ENCODE measurements at regions not wholly inside any gene's neighbourhood (a gene's known extent, or its start where the extent isn't known, plus 50 kb on each side); places are given as distances from the start of the nearest gene placed in this dataset.

DNA sequence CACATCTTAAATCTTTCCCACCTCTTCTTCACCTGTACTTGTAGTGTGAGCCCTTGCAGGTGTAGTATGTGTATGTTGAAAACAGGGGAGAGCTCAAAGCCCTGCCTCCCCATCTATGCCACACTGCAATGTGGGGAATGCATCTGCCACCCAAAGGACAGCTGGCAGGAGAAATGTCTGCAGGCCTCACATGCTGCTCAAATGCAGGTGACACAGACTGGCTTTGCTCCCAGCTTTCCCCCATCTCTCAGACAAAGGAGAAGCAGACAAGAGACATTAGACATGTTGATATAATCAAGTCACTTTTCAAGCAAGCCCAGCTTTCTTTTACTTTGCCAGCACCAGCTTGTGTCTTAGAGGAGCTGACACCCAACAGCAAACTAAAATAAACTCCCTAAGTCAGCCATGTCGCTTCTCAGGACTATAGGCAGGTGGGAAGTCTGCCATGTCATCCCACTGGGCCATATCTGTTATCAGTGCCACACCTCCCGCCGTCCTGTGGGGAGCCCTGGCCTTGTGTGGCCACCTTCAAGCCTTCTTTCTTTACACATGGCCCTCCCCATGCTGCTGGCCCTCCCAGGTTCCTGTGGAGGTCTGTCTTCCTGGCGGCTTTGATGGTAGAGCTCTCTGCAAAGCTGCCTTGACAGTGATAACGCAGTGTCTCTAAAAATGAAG is 102.1 kb downstream of the CXCL12 start:
- TF ChIP-seq TAF1 (IDR thresholded peaks at IDR 0.05; ENCODE audit: borderline replicate concordance, insufficient read depth, low read length) = no peak
- TF ChIP-seq, protein P1, sequence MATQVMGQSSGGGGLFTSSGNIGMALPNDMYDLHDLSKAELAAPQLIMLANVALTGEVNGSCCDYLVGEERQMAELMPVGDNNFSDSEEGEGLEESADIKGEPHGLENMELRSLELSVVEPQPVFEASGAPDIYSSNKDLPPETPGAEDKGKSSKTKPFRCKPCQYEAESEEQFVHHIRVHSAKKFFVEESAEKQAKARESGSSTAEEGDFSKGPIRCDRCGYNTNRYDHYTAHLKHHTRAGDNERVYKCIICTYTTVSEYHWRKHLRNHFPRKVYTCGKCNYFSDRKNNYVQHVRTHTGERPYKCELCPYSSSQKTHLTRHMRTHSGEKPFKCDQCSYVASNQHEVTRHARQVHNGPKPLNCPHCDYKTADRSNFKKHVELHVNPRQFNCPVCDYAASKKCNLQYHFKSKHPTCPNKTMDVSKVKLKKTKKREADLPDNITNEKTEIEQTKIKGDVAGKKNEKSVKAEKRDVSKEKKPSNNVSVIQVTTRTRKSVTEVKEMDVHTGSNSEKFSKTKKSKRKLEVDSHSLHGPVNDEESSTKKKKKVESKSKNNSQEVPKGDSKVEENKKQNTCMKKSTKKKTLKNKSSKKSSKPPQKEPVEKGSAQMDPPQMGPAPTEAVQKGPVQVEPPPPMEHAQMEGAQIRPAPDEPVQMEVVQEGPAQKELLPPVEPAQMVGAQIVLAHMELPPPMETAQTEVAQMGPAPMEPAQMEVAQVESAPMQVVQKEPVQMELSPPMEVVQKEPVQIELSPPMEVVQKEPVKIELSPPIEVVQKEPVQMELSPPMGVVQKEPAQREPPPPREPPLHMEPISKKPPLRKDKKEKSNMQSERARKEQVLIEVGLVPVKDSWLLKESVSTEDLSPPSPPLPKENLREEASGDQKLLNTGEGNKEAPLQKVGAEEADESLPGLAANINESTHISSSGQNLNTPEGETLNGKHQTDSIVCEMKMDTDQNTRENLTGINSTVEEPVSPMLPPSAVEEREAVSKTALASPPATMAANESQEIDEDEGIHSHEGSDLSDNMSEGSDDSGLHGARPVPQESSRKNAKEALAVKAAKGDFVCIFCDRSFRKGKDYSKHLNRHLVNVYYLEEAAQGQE (IDR thresholded peaks at IDR 0.05; ENCODE audit: insufficient read depth in 1 of 2, low read depth in 2 of 2, low read length in 2 of 2) = no peak

DNA sequence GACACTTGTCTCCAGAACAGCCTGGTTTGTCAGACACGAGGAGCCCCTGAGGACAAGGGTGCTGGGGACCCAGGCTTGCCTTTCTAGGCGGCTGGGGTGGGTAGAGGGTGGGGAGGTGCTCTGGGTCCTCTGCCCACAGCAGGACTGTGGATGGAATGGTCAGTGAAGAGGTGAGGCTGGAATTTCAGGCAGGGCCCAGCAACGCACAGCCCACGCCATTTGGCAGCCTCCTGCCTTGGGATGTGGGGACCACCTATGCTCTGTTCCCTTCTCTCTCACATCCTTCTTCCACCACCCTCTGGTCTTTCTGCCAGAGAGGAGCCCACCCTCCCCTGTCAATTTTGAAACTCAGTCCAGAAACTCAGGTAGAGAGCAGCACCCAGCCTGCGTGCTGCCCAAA is 103.2 kb downstream of the CXCL12 start:
- TF ChIP-seq TAF1 (IDR thresholded peaks at IDR 0.05; ENCODE audit: borderline replicate concordance, insufficient read depth, low read length) (no peak), FOXP2 (optimal IDR thresholded peaks at IDR 0.05; ENCODE audit: borderline replicate concordance, extremely low read depth, extremely low read length, insufficient read depth) (no peak), POLR2AphosphoS5 (IDR thresholded peaks at IDR 0.05; ENCODE audit: low read depth, low read length) (no peak), SIN3A (IDR thresholded peaks at IDR 0.05; ENCODE audit: borderline replicate concordance, insufficient read depth, low read length) (no peak)
- TF ChIP-seq, protein P1 (IDR thresholded peaks at IDR 0.05; ENCODE audit: insufficient read depth in 1 of 2, low read depth in 2 of 2, low read length in 2 of 2) = no peak

DNA sequence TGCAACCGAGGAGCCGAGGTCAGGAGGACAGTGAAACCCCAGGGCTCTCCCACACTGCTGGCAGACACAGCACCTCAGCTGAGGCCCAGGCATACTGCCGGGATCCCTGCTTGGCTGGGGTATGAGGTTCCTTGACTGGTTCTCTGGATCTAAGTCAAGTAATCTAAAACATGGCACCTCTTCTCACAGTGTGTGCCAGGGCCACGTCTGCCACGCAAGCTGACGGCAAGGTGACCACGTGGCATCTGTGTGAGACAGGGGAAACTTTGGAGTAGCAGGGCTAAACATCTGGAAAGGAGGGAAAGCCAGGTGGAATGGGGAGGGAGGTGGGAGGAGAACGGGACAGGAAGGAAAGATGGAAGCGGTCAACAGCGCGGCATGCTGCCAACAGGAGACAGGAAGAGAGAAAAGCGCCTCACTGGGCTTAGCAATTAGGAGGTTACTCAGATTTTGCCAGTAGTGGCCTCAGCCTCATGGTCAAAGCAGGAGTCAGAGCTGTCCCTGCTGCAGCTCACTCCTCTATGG is 103.7 kb downstream of the CXCL12 start:
- peak; percentile 80 for TF ChIP-seq FOXP2 (optimal IDR thresholded peaks at IDR 0.05; ENCODE audit: borderline replicate concordance, extremely low read depth, extremely low read length, insufficient read depth)
- TF ChIP-seq, protein P1 (IDR thresholded peaks at IDR 0.05; ENCODE audit: insufficient read depth in 1 of 2, low read depth in 2 of 2, low read length in 2 of 2) = peak; percentile 24 to 31; a peak in 1 of 4 replicates
- no peak for TF ChIP-seq SIN3A (IDR thresholded peaks at IDR 0.05; ENCODE audit: borderline replicate concordance, insufficient read depth, low read length)
- TF ChIP-seq TAF1 (IDR thresholded peaks at IDR 0.05; ENCODE audit: borderline replicate concordance, insufficient read depth, low read length) = no peak

DNA sequence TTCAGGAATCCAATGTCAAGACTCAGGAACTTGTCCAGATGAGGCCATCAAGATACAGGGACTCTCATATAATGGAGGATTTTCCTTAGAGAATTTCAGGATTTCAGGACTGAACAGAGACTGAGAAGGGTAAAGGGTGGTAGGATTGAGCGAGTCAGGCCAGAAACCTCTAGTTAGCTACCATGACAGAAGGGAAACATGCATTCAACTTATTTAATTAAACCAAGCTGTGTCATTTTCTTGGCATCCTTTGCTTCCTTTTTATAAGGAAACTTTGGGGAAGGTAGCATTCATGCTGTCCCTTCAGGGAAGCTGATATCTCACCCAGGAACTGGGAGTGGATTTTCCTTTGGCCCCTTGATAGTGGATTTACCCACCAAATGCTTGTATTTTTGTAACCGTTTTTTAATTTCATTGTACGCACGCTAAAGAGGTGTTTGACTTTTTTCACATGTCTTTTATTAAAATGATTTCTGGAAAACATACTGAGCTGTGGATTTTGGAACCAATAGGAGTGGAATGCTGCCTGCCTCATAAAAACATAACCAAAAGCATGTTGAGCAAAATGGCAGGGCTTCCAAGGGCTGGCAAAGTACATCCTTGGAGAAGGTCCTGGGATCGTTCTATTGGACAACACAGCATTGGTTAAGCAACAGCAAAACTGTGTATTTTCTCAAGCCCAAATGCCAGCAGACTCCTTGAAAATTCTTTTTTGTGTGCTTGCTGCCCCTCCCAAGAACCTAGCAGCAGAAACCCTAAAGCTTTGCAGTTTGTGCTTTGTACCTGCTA is 104.5 kb downstream of the CXCL12 start:
- TF ChIP-seq POLR2AphosphoS5 (IDR thresholded peaks at IDR 0.05; ENCODE audit: low read depth, low read length) (no peak), FOXP2 (optimal IDR thresholded peaks at IDR 0.05; ENCODE audit: borderline replicate concordance, extremely low read depth, extremely low read length, insufficient read depth) (no peak), TAF1 (IDR thresholded peaks at IDR 0.05; ENCODE audit: borderline replicate concordance, insufficient read depth, low read length) (no peak), SIN3A (IDR thresholded peaks at IDR 0.05; ENCODE audit: borderline replicate concordance, insufficient read depth, low read length) (no peak)
- TF ChIP-seq, protein P1 (IDR thresholded peaks at IDR 0.05; ENCODE audit: insufficient read depth in 1 of 2, low read depth in 2 of 2, low read length in 2 of 2) = no peak
